ENCODE measurements at regions not wholly inside any gene's neighbourhood (a gene's known extent, or its start where the extent isn't known, plus 50 kb on each side); places are given as distances from the start of the nearest gene placed in this dataset.
A peak's percentile ranks its signal among the peaks of the same experiment; 100 is the strongest.

- ATAC-seq, result no peak
- Histone ChIP-seq H3K4me3 (no peak overlapping the region), H3K9me3 (no peaks in the 10 kb centered on the region), H3K36me3 (replicated peaks in 1 of 2; ENCODE audit: insufficient read depth in 1 of 2, low read depth in 2 of 2) (no peaks in the 10 kb centered on the region), H3K27me3 (no peaks in the 10 kb centered on the region), H3K27ac (no peak overlapping the region), H3K4me1 (peaks cover 8% of the 10 kb centered on the region)
- DNase-seq, result no peak
- WGBS, 2 donors, result 78 to 86% methylated on average over 5 of the region's 5 CpGs
- intact Hi-C loops (cut with DNase I), result no loop called here
- no peak for TF ChIP-seq POLR2A (IDR thresholded peaks at IDR 0.05)
- TF ChIP-seq CTCF (IDR thresholded peaks at IDR 0.05), result no peak
Observed at GRCh38 chr10:28800144-28800543, 122.8 kb downstream of the BAMBI start.

DNA sequence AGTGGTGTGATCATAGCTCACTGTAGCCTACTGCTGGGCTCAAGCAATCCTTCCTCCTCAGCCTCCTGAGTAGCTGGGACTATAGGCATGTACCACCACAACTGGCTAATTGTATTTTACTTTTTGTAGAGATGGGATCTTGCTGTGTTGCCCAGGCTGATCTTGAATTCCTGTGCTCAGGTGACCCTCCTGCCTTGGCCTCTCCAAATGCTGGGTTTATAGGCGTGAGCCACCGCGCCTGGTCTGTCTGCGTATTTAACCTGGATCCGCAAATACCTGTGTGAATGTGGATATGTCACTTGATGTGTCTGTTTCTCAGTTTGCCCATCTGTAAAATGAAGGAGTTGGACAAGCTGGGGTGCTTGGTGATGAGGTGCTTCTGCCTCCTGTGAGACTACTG, 123.9 kb downstream of the BAMBI start:
- ATAC-seq (no peak), DNase-seq (no peak)
- H3K4me1 ChIP-seq, result peaks cover 8% of the 10 kb centered on the region
- intact Hi-C loops (cut with DNase I), result no loop called here
- H3K27ac ChIP-seq, result no peak overlapping the region
- H3K9me3 ChIP-seq, result no peaks in the 10 kb centered on the region
- H3K36me3 ChIP-seq (replicated peaks in 1 of 2; ENCODE audit: insufficient read depth in 1 of 2, low read depth in 2 of 2), result no peaks in the 10 kb centered on the region
- no peak overlapping the region for H3K4me3 ChIP-seq
- TF ChIP-seq POLR2A (IDR thresholded peaks at IDR 0.05) (no peak), CTCF (IDR thresholded peaks at IDR 0.05) (no peak)
- WGBS, 2 donors, result 92 to 98% methylated on average over 5 of the region's 5 CpGs
- H3K27me3 ChIP-seq, result no peaks in the 10 kb centered on the region

DNA sequence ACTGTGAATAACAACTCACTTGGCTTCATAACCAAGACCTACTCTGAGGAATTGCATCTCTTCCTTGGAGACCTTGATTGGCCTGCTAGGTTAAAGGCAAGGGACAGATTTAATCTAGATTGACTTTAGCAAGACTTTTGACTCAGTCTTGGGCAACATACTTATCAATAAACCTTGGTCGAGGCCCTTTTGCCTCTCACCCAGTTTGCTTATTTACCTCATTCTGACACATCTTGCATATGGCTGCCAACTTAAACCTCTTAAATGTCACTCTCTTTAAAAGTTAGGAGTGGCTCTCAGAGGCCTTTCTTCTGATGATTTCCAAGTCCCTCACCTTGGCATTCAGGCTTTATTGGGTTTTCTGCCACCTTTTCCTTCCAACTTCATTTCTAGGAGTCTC, 124.5 kb downstream of the BAMBI start:
- peaks cover 8% of the 10 kb centered on the region for H3K4me1 ChIP-seq
- DNase-seq (peak in 1 of 4 donors; percentile 20), ATAC-seq (no peak)
- no peak overlapping the region for H3K27ac ChIP-seq
- TF ChIP-seq POLR2A (IDR thresholded peaks at IDR 0.05) (no peak), CTCF (IDR thresholded peaks at IDR 0.05) (no peak)
- no peaks in the 10 kb centered on the region for H3K9me3 ChIP-seq
- no peaks in the 10 kb centered on the region for H3K36me3 ChIP-seq (replicated peaks in 1 of 2; ENCODE audit: insufficient read depth in 1 of 2, low read depth in 2 of 2)
- H3K27me3 ChIP-seq, result no peaks in the 10 kb centered on the region
- intact Hi-C loops (cut with DNase I), result no loop called here
- 6 to 32% methylated on average over 1 of the region's 1 CpG for WGBS, 2 donors
- H3K4me3 ChIP-seq, result no peak overlapping the region

- DNase-seq, result no peak
- ATAC-seq, result no peak
- H3K4me1 ChIP-seq, result no peaks in the 10 kb centered on the region
- no peak overlapping the region for H3K27ac ChIP-seq
- TF ChIP-seq CTCF (IDR thresholded peaks at IDR 0.05), result no peak
- no peak for TF ChIP-seq POLR2A (IDR thresholded peaks at IDR 0.05)
- no peaks in the 10 kb centered on the region for H3K36me3 ChIP-seq (replicated peaks in 1 of 2; ENCODE audit: insufficient read depth in 1 of 2, low read depth in 2 of 2)
- WGBS, 2 donors, result 92% methylated on average over 1 of the region's 1 CpG
- no peaks in the 10 kb centered on the region for H3K9me3 ChIP-seq
- intact Hi-C loops (cut with DNase I), result no loop called here
- H3K27me3 ChIP-seq, result no peaks in the 10 kb centered on the region
- no peak overlapping the region for H3K4me3 ChIP-seq
Observed at GRCh38 chr10:28805390-28805789, 128.1 kb downstream of the BAMBI start.

DNA sequence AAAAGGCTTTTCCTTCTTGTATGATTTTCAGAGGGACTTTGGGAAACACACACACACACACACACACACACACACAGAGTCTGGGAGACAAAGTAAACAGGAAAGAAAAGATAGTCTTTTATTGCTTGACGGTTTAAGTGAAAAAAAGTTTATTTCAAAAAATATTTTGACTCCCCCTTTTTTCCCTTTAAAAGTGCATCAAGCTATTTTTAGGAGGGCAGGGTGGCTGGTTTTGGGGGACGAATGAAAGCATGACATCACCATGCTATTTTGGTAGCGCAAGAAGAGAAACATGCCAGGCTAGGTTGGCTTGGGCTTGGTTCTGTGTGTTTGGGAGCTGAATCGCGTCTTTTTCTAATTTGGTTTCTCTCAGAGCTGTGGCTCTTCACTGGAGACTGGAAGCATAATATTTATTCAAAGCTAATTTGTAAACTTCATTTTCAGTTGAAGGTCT, 129.2 kb downstream of the BAMBI start:
- DNase-seq (no peak), ATAC-seq (no peak)
- WGBS, 2 donors, result 49 to 69% methylated on average over 5 of the region's 5 CpGs
- no peaks in the 10 kb centered on the region for H3K4me1 ChIP-seq
- intact Hi-C loops (cut with DNase I), result no loop called here
- H3K4me3 ChIP-seq, result no peak overlapping the region
- no peaks in the 10 kb centered on the region for H3K36me3 ChIP-seq (replicated peaks in 1 of 2; ENCODE audit: insufficient read depth in 1 of 2, low read depth in 2 of 2)
- TF ChIP-seq CTCF (IDR thresholded peaks at IDR 0.05) (no peak), POLR2A (IDR thresholded peaks at IDR 0.05) (no peak)
- H3K27ac ChIP-seq, result peak overlapping the region in 2 of 4 donors; percentile 10 to 28
- no peaks in the 10 kb centered on the region for H3K9me3 ChIP-seq
- no peaks in the 10 kb centered on the region for H3K27me3 ChIP-seq
